Posterior vena cava (tissue), 2 donors: ENCODE measurements at regions not wholly inside any gene's neighbourhood (a gene's known extent, or its start where the extent isn't known, plus 50 kb on each side); places are given as distances from the start of the nearest gene placed in this dataset.

Source experiments
- DNase-seq: peaks from one replicate; pipeline ENCODE4 v3.0.0-alpha.2; 2020; ENCODE audit warnings: low spot score
- intact Hi-C, 2 donors: fragments of 100-400 bp; cut with DNase I; formaldehyde crosslinking; loops; one replicate each; pipeline versions ENCODE4 v1.14.1 to v1.14.2; 2022 to 2023
- donor health status: DM: yes; HTN: yes; CAD: no.
- donor health status: DM: yes; HTN: yes; CAD: no.

GRCh38 chr9:97747201-97747965 lies 50.2 kb upstream of the XPA start:
- intact Hi-C loops, result no loop called here
- no peak for DNase-seq

GRCh38 chr9:97748525-97748924 lies 51.4 kb upstream of the XPA start:
- intact Hi-C loops, result no loop called here

GRCh38 chr9:97749928-97750327 lies 52.8 kb upstream of the XPA start:
- intact Hi-C loops, result no loop called here
- no peak for DNase-seq

More at GRCh38 chr9:97748525-97748924, 51.4 kb upstream of the XPA start:
- no peak for DNase-seq

DNA sequence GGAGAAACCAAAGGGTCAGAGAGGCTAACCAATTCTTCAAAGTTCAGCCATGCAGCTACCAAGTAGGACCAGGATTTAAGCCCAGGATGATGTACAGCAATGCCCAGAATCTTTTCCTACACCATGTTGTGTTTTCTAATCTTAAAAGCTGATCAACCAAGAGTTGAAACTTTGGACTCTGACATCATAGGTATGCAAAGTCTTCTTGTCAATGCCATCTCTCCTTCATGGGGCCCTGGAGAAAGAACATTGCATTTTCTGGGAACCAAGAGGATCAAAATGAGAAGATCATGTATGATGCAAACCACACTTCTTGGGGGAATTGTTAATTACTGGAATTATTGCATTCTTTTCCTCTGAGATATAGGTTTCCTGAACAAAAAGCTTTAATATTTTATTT lies 54.4 kb upstream of the XPA start:
- intact Hi-C loops, result no loop called here
- DNase-seq, result no peak

- intact Hi-C loops, result no loop called here
- DNase-seq, result no peak
Measured at GRCh38 chr9:97752274-97752673, 55.1 kb upstream of the XPA start.

- DNase-seq, result no peak
- intact Hi-C loops, result no loop called here
Measured at GRCh38 chr9:97753364-97753763, 56.2 kb upstream of the XPA start.

GRCh38 chr9:97753975-97754374 lies 56.8 kb upstream of the XPA start:
- intact Hi-C loops, result no loop called here
- DNase-seq, result no peak

DNA sequence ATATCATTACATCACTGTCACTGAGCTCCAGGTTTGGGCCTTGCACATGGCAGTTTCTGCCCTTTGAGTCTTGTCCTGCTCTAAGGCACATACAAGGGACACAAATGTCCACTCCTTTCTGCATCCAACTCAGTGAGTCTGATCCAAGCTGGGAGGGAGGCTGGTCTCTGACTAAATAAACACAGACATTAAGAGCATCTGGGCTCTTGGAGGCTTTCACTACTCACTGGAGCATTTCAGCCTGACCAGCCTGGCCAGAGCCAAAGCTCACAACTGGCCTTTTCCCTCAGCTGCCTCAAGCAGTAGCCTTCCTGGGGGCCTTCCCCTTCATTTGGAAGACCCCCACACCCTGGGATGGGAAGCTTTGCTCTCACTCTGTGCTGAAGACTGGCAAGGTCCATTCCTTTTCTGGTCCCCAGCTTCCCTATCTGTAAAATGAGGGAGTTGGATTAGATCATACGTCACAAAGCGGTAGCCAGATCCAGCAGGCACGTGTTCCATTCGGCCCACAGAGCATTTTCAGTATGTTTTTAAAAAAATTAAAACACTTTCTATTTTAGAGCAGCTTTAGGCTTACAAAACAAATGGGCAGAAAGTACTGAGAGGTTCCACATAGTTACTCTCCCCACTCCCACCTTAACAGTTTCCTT lies 58.6 kb upstream of the XPA start:
- DNase-seq, result no peak
- intact Hi-C loops, result no loop called here

GRCh38 chr9:97756991-97757390 lies 59.9 kb upstream of the XPA start:
- intact Hi-C loops, result no loop called here
- DNase-seq, result no peak

DNA sequence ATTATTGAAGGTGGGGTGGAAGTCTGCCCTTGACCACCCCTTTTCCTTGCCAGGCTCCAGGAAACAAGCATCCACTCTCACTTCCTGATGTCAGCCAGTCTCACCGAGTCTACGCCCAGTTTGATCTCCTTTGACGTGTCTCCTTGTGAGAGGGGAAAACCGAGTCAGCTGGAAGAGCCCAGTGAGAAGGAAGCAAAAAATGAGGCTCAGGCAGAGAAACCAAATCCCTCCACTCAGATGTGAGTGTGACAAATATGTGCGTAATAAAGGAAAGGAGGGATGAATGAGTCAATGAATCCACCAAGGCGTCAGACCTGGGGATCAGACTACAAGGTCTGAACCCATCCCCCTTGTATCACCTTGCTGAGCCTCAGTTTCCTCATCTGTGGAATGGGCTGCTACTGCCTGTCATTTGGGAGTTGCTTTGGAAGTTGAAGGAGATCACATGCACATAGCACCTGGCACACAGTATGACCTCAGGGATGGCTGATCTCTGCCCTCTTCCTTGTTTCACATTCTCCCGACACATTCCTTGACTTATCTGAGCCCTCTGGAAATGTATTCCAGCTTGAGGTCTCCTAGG lies 61.3 kb upstream of the XPA start:
- DNase-seq, result no peak
- intact Hi-C loops, result no loop called here

- intact Hi-C loops, result loop anchor here in 1 of 2 donors (1.0 kb wide), 1 partner anchor 8 kb away; no protein-coding TSS in a partner anchor
- no peak for DNase-seq
Measured at GRCh38 chr9:97759581-97760288, 62.6 kb upstream of the XPA start.

DNA sequence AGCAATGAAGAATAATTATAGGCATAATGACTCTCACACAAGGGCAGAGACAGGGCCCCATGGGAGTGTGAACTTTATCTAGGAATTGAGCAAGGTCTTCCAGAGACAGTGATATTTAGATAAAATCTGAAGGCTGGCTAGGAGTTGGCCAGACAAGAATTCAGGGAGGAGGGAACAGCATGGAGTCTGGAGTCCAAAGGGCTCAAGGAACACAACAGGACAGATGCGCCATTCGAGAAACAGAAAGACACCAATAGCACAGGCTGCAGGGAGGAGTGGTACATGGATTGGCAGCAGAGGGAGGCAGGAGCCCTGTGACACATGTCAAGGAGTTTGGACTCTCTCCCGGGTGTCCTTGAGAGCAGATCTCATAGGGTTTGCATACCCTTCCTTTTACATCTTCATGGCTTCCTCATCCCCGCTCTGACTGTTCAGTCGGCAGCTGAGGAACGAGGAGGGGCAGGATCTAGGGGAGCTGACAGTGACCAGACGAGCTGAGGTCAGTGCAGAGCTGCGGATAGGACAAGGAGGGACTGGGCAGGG lies 64.0 kb upstream of the XPA start:
- intact Hi-C loops, result no loop called here
- no peak for DNase-seq

DNA sequence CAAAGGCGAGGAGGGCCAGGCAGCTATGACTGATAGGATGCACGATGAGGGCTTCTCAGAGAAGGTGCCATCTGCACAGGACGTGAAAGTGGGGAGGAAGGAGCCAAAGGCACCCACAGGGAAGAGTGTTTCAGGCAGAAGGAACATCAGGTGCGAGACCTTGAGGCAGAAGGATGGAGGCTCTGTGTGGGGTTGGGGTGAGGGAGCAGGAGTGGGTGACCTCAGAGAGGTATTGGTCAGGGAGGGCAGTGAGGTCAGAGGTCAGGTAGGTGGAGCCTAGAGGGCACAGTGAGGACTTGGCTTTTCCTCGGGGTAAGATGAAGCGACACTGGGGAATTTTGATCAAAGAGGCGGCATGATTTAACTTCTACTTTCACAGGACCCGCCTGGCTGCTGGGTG lies 64.7 kb upstream of the XPA start:
- DNase-seq, result no peak
- intact Hi-C loops, result no loop called here

DNA sequence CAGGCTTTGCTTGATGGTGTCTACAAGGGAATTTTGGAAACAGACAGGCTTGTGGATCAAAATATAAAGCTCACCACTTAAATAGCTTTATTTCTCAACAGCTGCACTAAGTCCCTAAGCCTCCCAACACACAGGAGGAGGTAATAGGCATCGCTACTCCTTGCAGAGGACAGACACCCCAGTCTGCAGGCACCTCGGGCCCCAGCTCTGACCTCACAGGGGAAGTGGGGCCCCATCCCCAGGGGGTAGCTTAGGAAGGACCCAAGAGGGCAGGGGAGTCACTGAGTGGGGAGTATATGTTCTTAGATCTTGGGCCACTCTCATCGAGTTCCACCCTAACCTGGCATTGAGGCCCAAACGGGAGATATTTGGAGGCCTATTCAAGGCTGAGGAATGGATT lies 66.7 kb upstream of the XPA start:
- no peak for DNase-seq
- intact Hi-C loops, result no loop called here

GRCh38 chr9:97766092-97766491 lies 69.0 kb upstream of the XPA start:
- intact Hi-C loops, result no loop called here
- DNase-seq, result no peak

- DNase-seq, result no peak
- intact Hi-C loops, result loop anchor here in 1 of 2 donors (1.0 kb wide), 1 partner anchor 7 kb away; no protein-coding TSS in a partner anchor
Measured at GRCh38 chr9:97766610-97767009, 69.5 kb upstream of the XPA start.

GRCh38 chr9:97767891-97768290 lies 70.8 kb upstream of the XPA start:
- no peak for DNase-seq
- intact Hi-C loops, result loop anchor here in 1 of 2 donors (1.0 kb wide), 1 partner anchor 9 kb away; no protein-coding TSS in a partner anchor

DNA sequence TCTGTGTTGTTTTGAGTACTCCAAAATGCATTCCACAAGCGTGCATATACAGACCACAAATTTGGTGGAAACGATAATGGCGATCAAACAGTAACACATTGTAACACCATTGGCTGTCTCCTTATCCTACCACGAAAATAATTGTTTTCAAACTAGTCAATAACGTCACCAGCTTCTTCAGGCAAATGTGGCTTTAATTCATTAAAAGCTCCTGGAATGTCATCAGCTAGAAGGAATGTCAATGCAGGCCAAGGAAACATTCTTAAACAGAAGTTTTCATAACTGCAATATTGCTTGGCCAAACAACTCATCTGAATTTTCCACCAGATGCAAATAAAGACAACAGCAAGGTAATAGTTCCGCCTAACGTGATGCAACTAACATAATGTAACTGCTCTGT lies 71.6 kb upstream of the XPA start:
- DNase-seq, result no peak
- intact Hi-C loops, result no loop called here

DNA sequence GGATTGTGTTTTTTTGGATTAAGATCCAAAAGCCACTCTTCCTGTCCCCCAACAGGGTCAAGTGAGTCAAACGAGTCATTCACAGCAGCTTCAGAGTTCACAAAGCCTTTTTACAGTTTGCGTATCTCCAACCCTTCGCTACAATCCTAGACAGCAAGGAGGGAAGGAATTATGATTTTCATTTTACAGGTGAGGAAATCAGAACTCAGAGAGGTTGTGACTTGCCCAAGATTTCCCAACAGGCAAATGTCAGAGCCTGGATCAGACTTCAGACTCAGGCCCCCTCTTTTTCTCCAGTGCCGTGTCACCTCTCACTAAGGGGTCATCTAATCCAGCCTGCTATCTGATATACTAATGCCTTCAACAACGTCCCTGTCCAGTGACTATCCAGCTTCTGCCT lies 72.1 kb upstream of the XPA start:
- DNase-seq, result no peak
- intact Hi-C loops, result no loop called here
